Right atrium auricular region (tissue), 2 donors: ENCODE measurements at regions not wholly inside any gene's neighbourhood (a gene's known extent, or its start where the extent isn't known, plus 50 kb on each side); places are given as distances from the start of the nearest gene placed in this dataset.

Source experiments
- DNase-seq: peaks from one replicate; pipeline ENCODE4 v3.0.0-alpha.2; 2019; ENCODE audit warnings: low spot score
- H3K27ac ChIP-seq, 2 donors: fragments of 200-600 bp; sonication (generic); 1 replicate in 1 of 2; 2 replicates in 1 of 2; pipeline ENCODE4 v1.5.1; 2016 to 2019
- H3K27me3 ChIP-seq, 2 donors: fragments of 200-600 bp; sonication (generic); one replicate each; pipeline versions ENCODE4 v1.5.1 to v1.6.0; 2017 to 2019
- H3K36me3 ChIP-seq: fragments of 200-600 bp; sonication (generic); one replicate; pipeline ENCODE4 v1.5.1; 2016
- H3K4me1 ChIP-seq, 2 donors: fragments of 200-600 bp; sonication (generic); one replicate each; pipeline versions ENCODE4 v1.5.1 to v1.6.0; 2017 to 2019
- H3K4me3 ChIP-seq, 2 donors: fragments of 200-600 bp; sonication (generic); 1 replicate in 1 of 2; 2 replicates in 1 of 2; pipeline ENCODE4 v1.5.1; 2017 to 2019; ENCODE audit warnings: mild to moderate bottlenecking in 1 of 2, moderate library complexity in 1 of 2
- H3K9me3 ChIP-seq, 2 donors: fragments of 200-600 bp; sonication (generic); one replicate each; pipeline ENCODE4 v1.5.1; 2019
- TF ChIP-seq, protein P1 (sequence below), 2 donors: fragments of 200-600 bp; sonication (generic); IDR thresholded peaks; one replicate each; pipeline ENCODE4 v1.5.1; 2019; ENCODE audit warnings: antibody characterized with exemption in 2 of 2

DNA sequence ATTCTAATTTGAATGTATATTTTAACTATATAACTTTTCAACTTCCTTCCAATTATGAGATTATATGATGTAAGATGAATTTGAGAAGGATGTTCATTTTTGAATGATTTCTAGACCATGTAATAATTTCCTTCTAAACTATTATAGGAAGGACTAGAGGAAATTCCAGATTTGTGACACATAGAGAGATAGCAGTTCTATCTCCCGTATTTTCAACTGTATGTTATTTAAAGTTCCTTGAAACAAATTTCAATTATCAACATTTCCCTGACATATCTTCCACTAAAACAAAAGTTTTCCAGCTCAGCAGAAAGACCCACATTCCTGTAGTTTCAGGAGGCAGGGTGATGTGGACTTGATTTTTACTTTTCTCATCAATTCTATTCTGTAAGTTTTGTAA, 396.7 kb upstream of the C1orf87 start:
- DNase-seq = no peak
- no peaks in the 10 kb centered on the region for H3K9me3 ChIP-seq
- no peak overlapping the region for H3K27ac ChIP-seq
- H3K36me3 ChIP-seq = no peaks in the 10 kb centered on the region
- no peaks in the 10 kb centered on the region for H3K27me3 ChIP-seq
- TF ChIP-seq, protein P1, sequence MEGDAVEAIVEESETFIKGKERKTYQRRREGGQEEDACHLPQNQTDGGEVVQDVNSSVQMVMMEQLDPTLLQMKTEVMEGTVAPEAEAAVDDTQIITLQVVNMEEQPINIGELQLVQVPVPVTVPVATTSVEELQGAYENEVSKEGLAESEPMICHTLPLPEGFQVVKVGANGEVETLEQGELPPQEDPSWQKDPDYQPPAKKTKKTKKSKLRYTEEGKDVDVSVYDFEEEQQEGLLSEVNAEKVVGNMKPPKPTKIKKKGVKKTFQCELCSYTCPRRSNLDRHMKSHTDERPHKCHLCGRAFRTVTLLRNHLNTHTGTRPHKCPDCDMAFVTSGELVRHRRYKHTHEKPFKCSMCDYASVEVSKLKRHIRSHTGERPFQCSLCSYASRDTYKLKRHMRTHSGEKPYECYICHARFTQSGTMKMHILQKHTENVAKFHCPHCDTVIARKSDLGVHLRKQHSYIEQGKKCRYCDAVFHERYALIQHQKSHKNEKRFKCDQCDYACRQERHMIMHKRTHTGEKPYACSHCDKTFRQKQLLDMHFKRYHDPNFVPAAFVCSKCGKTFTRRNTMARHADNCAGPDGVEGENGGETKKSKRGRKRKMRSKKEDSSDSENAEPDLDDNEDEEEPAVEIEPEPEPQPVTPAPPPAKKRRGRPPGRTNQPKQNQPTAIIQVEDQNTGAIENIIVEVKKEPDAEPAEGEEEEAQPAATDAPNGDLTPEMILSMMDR (IDR thresholded peaks at IDR 0.05) = no peak
- H3K4me1 ChIP-seq = no peaks in the 10 kb centered on the region
- H3K4me3 ChIP-seq = no peak overlapping the region

DNA sequence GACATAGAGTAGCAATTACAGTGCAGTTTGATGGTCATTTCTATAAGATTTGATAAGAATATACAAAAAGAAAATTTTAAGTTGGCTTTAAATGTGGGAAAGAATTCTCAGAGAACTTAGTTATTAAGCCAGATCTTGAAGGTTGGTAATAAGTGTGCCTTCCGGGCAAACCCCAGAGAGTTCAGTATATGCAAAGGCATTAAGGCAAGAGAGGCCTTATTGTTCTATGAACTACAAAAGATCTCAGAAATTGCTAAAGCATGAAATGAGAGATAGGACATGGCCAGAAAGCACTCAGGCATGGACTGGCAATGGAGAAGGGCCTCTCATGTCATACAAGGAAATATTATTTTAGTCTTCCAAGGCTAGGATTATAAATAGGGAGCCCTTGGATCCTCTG, 390.2 kb upstream of the C1orf87 start:
- no peak overlapping the region for H3K4me3 ChIP-seq
- no peaks in the 10 kb centered on the region for H3K36me3 ChIP-seq
- no peak for DNase-seq
- H3K4me1 ChIP-seq = no peaks in the 10 kb centered on the region
- H3K27ac ChIP-seq = no peak overlapping the region
- H3K9me3 ChIP-seq = peaks cover 0 to 3% of the 10 kb centered on the region in 2 donors
- no peaks in the 10 kb centered on the region for H3K27me3 ChIP-seq
- TF ChIP-seq, protein P1 (IDR thresholded peaks at IDR 0.05) = no peak

GRCh38 chr1:60463146-60463545, 389.6 kb upstream of the C1orf87 start:
- TF ChIP-seq, protein P1 (IDR thresholded peaks at IDR 0.05) = no peak
- peaks cover 0 to 6% of the 10 kb centered on the region in 2 donors for H3K9me3 ChIP-seq
- no peak overlapping the region for H3K4me3 ChIP-seq
- no peaks in the 10 kb centered on the region for H3K36me3 ChIP-seq
- no peak for DNase-seq
- no peaks in the 10 kb centered on the region for H3K27me3 ChIP-seq
- no peak overlapping the region for H3K27ac ChIP-seq
- no peaks in the 10 kb centered on the region for H3K4me1 ChIP-seq

- TF ChIP-seq, protein P1 (IDR thresholded peaks at IDR 0.05) = no peak
- no peak for DNase-seq
- Histone ChIP-seq H3K27ac (no peak overlapping the region), H3K36me3 (no peaks in the 10 kb centered on the region), H3K4me3 (no peak overlapping the region), H3K27me3 (no peaks in the 10 kb centered on the region), H3K9me3 (peaks cover 0 to 13% of the 10 kb centered on the region in 2 donors), H3K4me1 (no peaks in the 10 kb centered on the region)
Measured at GRCh38 chr1:60461925-60462595, 388.5 kb upstream of the C1orf87 start.

DNA sequence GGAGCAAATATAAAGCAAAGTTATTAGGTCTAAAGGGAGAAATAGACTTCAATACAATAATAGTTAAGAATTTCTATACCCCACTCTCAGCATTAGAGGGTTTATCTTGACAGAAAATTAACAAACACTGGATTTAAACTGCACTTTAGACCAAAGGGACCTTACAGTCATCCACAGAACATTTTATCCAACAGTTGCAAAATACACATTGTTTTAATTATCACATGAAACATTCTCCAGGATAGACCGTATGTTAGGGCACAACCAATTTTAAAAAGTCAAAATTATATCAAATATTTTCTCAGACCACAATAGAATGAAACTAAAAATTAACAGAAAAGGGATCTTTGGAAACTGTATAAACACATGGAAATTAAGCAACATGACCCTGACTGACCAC, 384.5 kb upstream of the C1orf87 start:
- Histone ChIP-seq H3K27me3 (no peaks in the 10 kb centered on the region), H3K9me3 (peaks cover 0 to 24% of the 10 kb centered on the region in 2 donors), H3K27ac (no peak overlapping the region), H3K36me3 (no peaks in the 10 kb centered on the region), H3K4me1 (no peaks in the 10 kb centered on the region), H3K4me3 (no peak overlapping the region)
- no peak for DNase-seq
- TF ChIP-seq, protein P1 (IDR thresholded peaks at IDR 0.05) = no peak

GRCh38 chr1:60449876-60450275, 376.3 kb upstream of the C1orf87 start:
- no peak for DNase-seq
- TF ChIP-seq, protein P1 (IDR thresholded peaks at IDR 0.05) = no peak

More at GRCh38 chr1:60449876-60450275, 376.3 kb upstream of the C1orf87 start:
- H3K27ac ChIP-seq = no peak overlapping the region
- H3K4me3 ChIP-seq = no peak overlapping the region
- no peaks in the 10 kb centered on the region for H3K27me3 ChIP-seq
- H3K9me3 ChIP-seq = peaks cover 0 to 5% of the 10 kb centered on the region in 2 donors
- no peaks in the 10 kb centered on the region for H3K36me3 ChIP-seq
- no peaks in the 10 kb centered on the region for H3K4me1 ChIP-seq
